ENCODE measurements at regions not wholly inside any gene's neighbourhood (a gene's known extent, or its start where the extent isn't known, plus 50 kb on each side); places are given as distances from the start of the nearest gene placed in this dataset.

DNA sequence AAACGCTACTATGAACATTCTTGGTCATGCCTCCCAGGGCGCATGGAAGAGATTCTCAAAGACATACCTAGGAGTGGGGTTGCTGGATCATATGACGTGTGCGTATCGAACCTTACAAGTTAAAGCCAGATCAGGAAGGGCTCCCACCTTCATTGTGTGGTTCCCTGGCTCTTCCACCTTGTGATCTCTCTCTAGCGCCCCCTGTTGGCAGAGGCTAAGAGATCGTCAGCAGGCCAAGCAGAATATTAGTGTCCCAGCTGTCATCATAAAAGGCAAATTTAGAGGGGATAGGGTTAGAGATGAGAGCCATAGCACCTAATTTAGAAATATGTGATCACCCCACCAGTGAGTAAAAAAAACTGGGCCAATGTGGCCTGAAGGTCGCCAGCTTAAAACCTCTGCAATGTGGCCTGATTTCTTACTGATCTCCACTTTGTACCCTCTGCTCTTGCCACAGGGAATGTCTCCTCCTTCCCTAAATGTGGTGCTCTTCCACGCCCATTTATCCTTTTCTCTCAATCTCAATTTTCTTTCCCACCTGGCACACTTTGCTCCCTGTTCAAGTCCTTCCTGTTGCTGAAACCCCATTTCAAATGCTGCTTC is 91.7 kb upstream of the SHB start:
- peak in 1 of 2 experiments; percentile 3 for DNase-seq (ENCODE audit: low read depth in 2 of 2)

DNA sequence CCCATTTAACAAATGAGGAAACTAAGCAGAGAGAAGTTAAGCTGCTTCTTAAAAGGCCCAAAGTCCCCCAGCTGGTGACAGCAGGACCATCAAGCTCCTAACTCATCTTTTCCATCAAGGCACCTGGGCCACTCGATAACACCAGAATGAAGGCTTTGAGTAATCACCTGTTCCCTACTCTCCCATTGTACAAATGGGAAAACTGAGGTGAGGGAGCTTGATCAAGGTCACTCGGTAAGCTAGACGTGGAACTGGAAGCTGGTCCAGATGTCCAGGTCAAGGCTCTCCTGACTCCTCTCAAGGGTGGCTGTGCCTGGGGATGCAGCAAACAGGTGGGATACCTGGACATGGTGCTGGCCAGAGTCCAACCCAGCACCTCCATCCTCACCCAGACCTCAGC is 90.6 kb upstream of the SHB start:
- no peak for DNase-seq (ENCODE audit: low read depth in 2 of 2)

DNA sequence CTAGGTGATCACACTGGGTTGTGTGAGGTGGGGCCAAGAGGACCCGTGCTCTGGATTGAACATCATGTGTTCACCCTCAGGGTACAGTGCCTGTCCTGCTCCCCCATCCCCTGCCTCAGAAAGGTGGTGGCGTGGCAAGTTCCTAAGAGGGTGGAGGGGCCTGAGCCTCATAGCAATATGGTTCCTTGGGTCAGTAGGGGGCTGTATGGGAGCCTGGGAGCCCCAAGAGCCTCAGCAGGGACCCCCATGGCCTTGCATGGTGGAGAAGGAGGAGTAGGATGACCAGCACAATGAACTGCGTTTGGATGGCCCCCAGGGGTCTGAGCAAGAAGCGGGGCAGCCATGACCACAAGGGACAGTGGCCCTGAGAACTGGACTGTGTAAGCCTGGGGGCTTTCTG is 89.6 kb upstream of the SHB start:
- no peak for DNase-seq (ENCODE audit: low read depth in 2 of 2)

DNA sequence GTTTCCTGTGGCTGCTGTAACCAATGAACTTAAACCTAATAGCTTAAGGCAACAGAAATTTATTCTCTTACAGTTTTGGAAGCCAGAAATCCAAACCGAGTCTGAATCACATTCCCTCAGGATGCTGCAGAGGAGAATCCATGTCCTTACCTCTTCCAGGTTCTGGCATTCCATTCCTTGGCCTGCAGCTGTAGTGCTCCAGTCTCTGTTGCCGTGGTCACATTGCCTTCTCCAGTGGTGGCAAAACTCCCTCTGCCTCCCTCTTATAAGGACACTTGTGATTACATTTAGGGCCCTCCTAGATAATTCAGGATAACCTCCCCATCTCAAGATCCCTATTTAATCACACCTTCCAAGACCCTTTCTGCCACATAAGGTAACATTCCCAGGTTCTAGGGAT is 88.7 kb upstream of the SHB start:
- DNase-seq (ENCODE audit: low read depth in 2 of 2), result no peak

DNA sequence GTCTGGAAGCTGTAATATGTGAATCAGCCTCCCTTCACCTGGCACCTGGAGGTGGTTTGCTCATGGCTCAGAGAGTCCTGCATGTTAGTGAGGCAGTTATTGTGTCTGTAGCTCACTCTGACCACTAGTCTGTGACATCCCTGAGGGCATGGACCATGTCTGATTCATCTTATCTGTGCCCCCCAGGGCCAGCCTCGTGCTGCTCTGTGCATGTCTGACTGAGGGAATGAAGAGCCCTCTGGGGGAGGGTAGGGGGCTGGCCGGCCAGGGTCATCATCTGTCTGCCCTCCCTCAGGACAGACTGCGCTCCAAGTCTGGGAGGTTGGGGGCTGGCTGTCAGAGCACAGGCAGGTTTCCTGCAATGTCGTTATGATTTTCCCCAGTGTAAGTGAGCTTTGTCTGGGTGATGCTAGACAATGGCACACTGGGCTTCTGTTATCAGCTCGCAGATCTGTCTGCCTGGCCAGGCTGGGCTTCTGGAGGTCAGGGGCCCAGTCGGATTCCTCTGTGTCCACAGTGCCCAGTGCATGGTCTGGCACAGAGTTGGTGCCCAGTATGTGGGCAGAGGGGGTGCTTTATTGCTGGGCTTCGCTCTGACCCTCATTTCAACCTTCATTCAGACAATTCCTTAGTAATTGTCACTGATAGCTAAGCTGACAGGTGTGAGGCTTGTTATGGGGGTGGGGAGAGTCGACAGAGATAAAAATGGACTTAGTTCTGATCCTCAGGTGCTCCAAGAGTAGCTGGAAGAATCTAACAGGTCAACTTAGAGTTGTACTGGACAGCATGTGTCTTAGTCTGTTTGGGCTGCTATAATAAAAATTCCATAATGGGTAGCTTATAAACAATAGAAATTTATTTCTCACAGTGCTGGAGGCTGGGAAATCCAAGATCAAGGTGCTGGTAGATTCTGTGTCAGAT is 85.7 kb upstream of the SHB start:
- DNase-seq (ENCODE audit: low read depth in 2 of 2), result no peak

GRCh38 chr9:38153910-38154291 is 84.9 kb upstream of the SHB start:
- no peak for DNase-seq (ENCODE audit: low read depth in 2 of 2)

DNA sequence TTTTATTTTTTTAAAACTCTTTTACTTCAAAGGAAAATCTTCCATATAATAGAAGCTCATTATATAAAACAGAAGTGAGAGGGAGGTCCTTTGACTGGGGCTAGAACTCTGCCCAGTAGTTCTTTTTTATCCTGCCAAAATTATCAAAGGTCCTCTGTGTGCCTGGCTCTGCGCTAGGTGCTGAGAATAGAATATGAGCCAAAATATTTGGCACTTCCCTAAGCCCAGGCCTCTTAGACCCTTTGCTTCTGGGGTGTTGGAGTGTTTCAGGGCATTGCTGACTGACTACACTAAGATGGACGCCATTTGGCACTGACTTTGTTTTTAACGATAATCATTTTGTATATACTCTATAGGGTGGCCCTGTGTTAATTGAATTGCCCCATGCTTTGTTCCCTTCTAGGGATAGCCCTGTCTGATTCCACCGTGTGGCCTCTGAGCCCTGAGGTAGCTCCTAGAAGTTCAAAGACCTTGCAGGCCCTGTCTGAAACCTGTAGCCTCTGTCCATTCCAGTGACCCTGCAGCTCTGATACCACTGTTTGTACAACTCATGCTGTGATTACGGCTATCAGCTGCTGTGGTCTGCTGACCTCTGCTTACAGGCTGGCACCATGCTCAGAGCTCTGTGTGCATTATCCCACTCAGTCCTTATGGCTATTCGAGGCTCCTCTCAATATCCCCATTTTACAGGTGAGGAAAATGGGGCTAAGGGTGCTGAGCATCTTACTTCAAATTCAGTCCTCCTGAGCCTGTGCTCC is 84.3 kb upstream of the SHB start:
- no peak for DNase-seq (ENCODE audit: low read depth in 2 of 2)

DNA sequence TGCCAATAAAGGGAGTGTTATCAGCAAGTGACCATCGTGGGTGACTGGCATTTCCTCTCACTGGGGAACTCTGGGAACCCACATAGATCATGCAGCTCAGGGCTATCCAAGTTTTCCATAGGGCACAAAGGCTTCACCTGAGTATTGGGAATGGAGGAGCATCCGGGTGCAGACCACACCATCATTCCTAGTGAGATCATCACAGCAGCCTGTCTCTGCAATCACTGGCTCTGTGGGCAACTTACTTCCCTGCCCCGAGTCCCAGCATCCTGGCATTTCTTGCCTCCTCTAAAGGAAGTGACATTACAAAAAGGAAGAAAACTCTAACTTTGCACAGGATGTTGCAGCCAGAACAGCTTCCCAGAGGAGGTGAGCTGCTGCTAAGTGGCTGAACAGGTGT is 80.6 kb upstream of the SHB start:
- DNase-seq (ENCODE audit: low read depth in 2 of 2), result no peak

GRCh38 chr9:38146844-38147243 is 77.8 kb upstream of the SHB start:
- no peak for DNase-seq (ENCODE audit: low read depth in 2 of 2)

- no peak for DNase-seq (ENCODE audit: low read depth in 2 of 2)
Measured at GRCh38 chr9:38145526-38146053, 76.6 kb upstream of the SHB start.

- DNase-seq (ENCODE audit: low read depth in 2 of 2), result peak; percentile 8 to 10
Measured at GRCh38 chr9:38144421-38144820, 75.4 kb upstream of the SHB start.

GRCh38 chr9:38141746-38142591 is 72.9 kb upstream of the SHB start:
- peak; percentile 44 to 55 for DNase-seq (ENCODE audit: low read depth in 2 of 2)

DNA sequence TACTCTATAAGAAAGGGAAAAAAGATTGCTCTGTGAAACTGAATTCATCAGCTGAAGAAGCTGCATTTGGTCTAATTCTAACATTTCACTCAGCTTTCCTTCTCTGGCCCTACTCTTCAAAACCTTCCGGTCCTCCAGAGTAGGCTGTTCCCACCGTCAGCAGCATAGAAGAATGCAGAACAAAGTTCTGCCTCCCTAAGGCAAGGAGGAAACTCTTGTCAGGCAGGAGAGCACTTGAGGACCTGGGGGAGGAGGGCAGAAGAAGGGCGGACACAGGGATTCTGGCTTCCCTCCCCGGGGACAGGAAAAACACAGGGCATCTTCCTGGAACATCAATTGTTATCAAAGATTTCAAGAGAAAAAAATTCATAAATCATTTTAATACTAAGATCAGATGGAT is 69.2 kb upstream of the SHB start:
- DNase-seq (ENCODE audit: low read depth in 2 of 2), result no peak

DNA sequence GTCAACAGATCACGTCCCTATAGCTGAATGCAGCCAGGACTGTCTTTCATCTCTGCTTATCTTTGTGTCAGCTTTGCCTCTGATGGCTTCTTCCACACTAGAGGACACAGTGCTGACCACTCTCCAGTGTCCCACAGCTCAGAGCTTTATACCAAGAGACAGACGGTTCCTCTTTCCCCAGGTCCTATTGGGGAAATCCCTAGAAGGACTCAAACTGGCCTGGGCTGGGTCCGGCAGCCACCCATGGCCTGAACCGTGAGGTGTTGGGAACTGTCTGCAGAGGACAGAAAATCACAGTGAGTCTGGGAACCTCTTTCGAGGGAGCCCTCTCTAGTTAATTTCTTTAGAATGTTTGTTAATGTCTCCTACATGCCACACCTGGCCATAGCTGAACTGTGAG is 68.3 kb upstream of the SHB start:
- no peak for DNase-seq (ENCODE audit: low read depth in 2 of 2)

DNA sequence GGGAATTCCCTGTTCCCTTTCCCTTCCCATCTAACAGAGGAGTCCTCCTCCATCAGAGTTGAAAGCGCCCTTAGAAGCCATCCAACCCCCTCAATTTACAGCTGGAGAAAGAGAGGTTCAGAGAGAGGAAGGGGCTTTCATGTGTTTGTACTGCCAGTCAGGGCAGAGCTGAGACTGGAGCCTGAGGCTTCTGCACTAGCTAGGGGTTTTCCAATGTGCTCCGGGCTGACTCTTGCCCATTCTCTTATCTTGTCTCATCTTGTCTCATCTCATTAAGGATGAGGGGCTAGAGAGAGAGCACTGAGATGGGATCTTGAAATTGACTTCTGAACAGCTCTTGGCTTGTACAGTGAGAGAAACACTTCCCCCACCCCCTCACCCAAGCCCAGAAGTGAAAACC is 67.4 kb upstream of the SHB start:
- DNase-seq (ENCODE audit: low read depth in 2 of 2), result no peak

DNA sequence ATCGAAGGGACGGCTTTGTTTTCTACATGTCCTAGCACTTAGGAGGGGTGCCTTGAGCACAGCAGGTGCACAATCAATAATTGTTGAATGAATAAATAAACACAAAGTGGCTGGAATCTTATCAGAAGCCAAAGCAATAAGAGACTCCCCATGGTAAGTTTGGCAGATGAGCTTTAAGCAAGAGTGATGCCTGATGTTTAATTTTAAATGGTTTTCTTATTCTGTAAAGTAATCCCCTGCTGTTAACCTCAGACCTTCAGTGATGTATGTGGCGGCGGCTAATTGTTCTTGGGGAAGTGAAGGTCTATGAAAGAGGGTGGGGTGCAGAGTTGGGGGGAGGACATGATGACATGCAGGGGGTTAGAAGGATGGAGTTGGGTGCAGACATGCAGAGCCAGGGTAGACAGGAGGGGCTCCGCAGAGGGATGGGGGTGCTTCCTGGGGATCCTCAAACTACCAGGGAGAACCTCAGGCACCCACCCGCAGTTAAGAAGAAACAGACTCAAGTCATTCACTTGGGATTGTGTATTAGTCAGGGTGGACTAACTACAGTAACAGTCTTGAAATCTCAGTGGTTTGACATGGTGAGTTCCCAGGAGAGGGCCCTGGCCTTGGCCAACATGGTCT is 65.7 kb upstream of the SHB start:
- no peak for DNase-seq (ENCODE audit: low read depth in 2 of 2)

GRCh38 chr9:38133595-38133994 is 64.6 kb upstream of the SHB start:
- DNase-seq (ENCODE audit: low read depth in 2 of 2), result no peak

DNA sequence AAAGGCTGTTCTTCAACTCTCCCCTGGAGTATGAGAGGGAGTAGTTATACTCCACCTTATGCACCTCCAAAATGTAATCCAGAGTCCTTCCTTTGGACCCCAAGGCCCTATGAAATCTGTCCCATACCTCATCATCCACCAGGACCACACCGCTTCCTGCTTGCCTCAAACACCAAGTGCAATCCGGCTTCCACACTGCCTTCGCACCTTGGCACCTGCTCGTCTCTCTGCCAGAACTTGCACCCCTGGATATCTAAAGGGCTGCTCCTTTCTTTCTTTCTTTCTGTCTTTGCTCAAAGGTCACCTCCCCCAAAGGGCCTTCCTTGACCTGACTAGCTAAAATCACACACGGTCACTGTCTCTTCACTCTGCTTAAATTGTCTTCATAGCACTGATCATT is 63.9 kb upstream of the SHB start:
- DNase-seq (ENCODE audit: low read depth in 2 of 2), result no peak

DNA sequence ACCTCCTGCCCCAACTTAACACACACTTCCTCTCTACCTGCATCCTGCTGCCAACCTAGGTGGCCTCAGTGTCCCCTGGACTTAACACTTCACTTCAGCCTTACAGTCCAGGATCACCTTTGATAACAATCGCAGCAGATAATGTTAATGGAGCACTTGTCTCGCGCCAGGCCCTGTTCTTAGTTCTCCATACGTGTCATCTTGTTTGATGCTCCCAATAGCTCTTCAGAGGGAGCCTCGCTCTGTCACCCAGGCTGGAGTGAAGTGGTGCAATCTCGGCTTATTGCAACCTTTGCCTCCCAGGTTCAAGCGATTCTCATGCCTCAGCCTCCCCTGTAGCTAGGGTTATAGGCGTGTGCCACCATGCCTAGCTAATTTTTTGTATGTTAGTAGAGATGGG is 62.7 kb upstream of the SHB start:
- DNase-seq (ENCODE audit: low read depth in 2 of 2), result no peak

DNA sequence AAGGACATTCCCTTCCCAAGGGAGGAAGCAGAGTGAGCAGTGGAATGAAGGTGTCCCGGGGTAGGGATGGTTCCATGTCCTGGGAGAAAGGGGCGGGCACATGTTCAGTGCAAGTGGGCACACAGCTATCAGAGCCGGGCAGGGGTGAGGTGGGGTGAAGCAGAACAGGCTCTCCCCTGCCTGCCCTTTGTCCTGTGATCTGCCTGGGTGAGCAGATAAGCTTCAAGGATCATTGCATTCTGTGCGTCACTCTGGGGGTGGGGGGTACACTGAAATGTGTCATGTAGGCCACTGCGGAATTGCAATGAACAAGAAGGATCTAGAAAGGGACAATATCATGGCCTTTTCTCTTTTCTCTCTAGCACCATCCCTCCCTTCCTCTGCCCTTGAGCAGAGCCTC is 61.7 kb upstream of the SHB start:
- no peak for DNase-seq (ENCODE audit: low read depth in 2 of 2)

DNA sequence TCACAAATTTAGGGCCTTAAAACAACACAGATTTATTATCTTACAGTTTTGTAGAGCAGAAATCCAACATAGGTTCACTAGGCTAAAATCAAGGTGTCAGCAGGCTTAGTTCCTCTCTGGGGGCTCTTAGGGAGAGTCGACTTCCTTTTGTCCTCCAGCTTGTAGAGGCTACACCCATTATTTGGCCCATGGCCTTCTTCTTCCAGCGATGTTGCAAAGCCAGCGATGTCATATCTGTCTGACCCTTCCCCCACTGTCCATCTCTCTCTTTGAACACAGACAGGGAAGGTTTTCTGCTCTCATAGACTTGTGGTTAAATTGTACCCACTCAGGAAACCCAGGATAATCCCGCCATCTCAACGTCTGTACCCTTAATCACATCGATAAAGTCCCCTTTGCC is 60.3 kb upstream of the SHB start:
- DNase-seq (ENCODE audit: low read depth in 2 of 2), result no peak

Data from fibroblast of skin of left biceps (primary cell).